ENCODE measurements at regions not wholly inside any gene's neighbourhood (a gene's known extent, or its start where the extent isn't known, plus 50 kb on each side); places are given as distances from the start of the nearest gene placed in this dataset.

DNA sequence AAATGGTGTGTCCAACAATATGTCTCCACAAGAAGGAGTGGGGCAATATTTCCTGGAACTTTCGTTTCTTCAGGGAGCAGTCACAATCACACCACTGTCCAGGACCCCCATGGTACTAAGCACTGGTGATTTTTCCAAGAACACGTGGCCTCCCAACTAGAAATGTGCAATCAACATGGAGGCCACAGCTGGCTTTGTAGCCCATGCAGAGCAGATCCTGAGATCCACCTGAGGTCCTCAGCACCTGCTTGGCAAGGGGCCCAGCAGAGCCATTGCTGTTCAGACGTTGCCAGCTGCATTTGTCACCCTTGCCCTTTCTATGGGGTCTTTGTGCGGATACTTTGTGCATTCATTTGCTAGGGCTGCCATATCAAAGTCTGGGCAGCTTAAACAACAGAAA, 334.5 kb upstream of the IRX4 start:
- no peak overlapping the region for H3K4me3 ChIP-seq (ENCODE audit: low read length)

DNA sequence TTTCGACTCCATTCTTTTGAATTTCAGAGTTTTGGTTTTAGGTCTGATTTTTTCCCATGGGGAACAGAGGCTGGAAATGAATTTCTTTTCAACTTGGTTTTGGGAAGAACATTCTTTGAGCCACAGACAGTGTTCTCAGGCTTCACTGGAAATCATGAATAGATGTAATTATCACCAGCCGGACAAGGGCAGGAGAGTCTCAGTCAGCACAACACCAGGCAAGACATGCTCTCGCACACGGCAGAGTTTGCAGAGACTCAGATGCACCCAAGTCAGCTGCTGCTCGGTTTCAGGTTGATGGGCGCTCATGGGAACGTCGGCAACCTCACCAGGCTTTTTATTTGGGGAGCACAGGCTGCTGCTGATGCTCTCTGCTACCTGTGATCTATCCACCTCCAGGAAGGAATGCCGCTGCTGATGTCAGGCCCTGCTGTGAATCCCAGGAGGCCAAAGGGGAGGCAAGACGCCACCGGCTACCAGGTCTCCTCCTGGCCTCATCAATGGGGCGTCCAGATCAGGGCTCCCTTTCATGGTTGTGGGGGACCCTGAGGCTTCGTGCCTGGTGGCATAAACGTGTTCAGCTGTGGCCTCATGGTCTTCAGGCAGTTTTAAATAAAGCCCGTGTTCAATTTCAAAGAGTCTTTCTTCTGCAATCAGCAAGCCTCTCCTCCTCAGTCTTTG, 332.3 kb upstream of the IRX4 start:
- TF ChIP-seq, protein P1, sequence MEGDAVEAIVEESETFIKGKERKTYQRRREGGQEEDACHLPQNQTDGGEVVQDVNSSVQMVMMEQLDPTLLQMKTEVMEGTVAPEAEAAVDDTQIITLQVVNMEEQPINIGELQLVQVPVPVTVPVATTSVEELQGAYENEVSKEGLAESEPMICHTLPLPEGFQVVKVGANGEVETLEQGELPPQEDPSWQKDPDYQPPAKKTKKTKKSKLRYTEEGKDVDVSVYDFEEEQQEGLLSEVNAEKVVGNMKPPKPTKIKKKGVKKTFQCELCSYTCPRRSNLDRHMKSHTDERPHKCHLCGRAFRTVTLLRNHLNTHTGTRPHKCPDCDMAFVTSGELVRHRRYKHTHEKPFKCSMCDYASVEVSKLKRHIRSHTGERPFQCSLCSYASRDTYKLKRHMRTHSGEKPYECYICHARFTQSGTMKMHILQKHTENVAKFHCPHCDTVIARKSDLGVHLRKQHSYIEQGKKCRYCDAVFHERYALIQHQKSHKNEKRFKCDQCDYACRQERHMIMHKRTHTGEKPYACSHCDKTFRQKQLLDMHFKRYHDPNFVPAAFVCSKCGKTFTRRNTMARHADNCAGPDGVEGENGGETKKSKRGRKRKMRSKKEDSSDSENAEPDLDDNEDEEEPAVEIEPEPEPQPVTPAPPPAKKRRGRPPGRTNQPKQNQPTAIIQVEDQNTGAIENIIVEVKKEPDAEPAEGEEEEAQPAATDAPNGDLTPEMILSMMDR (IDR thresholded peaks at IDR 0.05; ENCODE audit: low read depth, low read length, poor library complexity, severe bottlenecking), result no peak
- TF ChIP-seq EZH2phosphoT487 (IDR thresholded peaks at IDR 0.05; ENCODE audit: borderline replicate concordance, low read length), result no peak
- no peaks in the 10 kb centered on the region for H3K4me1 ChIP-seq (ENCODE audit: control insufficient read depth, low read length)
- H3K9me3 ChIP-seq (ENCODE audit: control insufficient read depth, insufficient read depth, low read length), result no peaks in the 10 kb centered on the region
- no peaks in the 10 kb centered on the region for H3F3A ChIP-seq (ENCODE audit: control insufficient read depth, insufficient read depth)
- H3K4me3 ChIP-seq (ENCODE audit: low read length), result no peak overlapping the region
- H3K27me3 ChIP-seq (ENCODE audit: control insufficient read depth, low read length), result no peaks in the 10 kb centered on the region
- H3K4me2 ChIP-seq (ENCODE audit: low read length), result no peak overlapping the region
- no peaks in the 10 kb centered on the region for H3K36me3 ChIP-seq (ENCODE audit: control insufficient read depth, low read length)
- no peaks in the 10 kb centered on the region for H4K20me1 ChIP-seq (ENCODE audit: control insufficient read depth, insufficient read depth, low read depth, low read length)
- no peaks in the 10 kb centered on the region for H3K9me2 ChIP-seq (replicated peaks; ENCODE audit: control insufficient read depth, low read length)
- no peak overlapping the region for H3K27ac ChIP-seq (ENCODE audit: low read depth, low read length)
- no peaks in the 10 kb centered on the region for H3K79me2 ChIP-seq (ENCODE audit: control insufficient read depth, low read length)

More for the DNA sequence above, 334.5 kb upstream of the IRX4 start:
- Histone ChIP-seq H3F3A (ENCODE audit: control insufficient read depth, insufficient read depth) (no peaks in the 10 kb centered on the region), H3K9me2 (replicated peaks; ENCODE audit: control insufficient read depth, low read length) (no peaks in the 10 kb centered on the region), H3K27ac (ENCODE audit: low read depth, low read length) (no peak overlapping the region), H3K9me3 (ENCODE audit: control insufficient read depth, insufficient read depth, low read length) (no peaks in the 10 kb centered on the region; the same call in 1 of the 2 replicates), H3K79me2 (ENCODE audit: control insufficient read depth, low read length) (no peaks in the 10 kb centered on the region), H3K4me1 (ENCODE audit: control insufficient read depth, low read length) (no peaks in the 10 kb centered on the region), H4K20me1 (ENCODE audit: control insufficient read depth, insufficient read depth, low read depth, low read length) (no peaks in the 10 kb centered on the region), H3K27me3 (ENCODE audit: control insufficient read depth, low read length) (no peaks in the 10 kb centered on the region), H3K36me3 (ENCODE audit: control insufficient read depth, low read length) (no peaks in the 10 kb centered on the region), H3K4me2 (ENCODE audit: low read length) (no peak overlapping the region)
- TF ChIP-seq, protein P1 (IDR thresholded peaks at IDR 0.05; ENCODE audit: low read depth, low read length, poor library complexity, severe bottlenecking), result no peak
- no peak for TF ChIP-seq EZH2phosphoT487 (IDR thresholded peaks at IDR 0.05; ENCODE audit: borderline replicate concordance, low read length)

DNA sequence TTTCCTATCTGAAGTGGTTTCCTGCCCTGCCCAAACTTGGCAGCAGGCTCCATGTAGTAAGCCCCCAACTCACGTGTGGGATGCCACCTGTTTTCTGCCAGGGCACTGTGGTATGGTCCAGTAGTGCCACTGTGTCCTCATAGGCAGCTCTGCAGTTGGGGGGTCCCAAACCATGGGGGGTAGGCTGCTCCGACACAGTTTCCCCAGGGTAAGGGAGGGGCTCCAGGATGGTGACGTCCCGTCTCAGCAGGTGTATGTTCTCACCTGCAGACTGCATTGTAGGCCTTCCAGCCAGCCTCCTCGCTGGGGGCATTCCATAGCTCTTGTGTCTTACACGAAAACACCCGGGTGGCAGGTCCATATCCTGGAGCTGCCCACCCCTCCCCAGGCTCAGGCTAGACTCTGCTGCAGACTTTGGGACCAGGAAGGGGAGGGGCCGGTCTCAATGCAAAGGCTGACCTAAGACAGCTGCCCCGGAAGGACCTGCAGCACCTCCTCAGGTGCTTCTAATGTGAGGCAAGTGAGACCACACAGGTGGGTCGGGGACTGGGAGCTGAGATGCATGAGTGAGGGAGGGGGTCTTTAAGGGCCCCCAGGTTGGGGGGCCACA, 330.5 kb upstream of the IRX4 start:
- Histone ChIP-seq H3K79me2 (ENCODE audit: control insufficient read depth, low read length) (no peaks in the 10 kb centered on the region), H3K4me3 (ENCODE audit: low read length) (no peak overlapping the region), H3K27ac (ENCODE audit: low read depth, low read length) (no peak overlapping the region), H3K9me3 (ENCODE audit: control insufficient read depth, insufficient read depth, low read length) (no peaks in the 10 kb centered on the region), H3K9me2 (replicated peaks; ENCODE audit: control insufficient read depth, low read length) (no peaks in the 10 kb centered on the region), H3K4me2 (ENCODE audit: low read length) (no peak overlapping the region), H3K27me3 (ENCODE audit: control insufficient read depth, low read length) (no peaks in the 10 kb centered on the region), H4K20me1 (ENCODE audit: control insufficient read depth, insufficient read depth, low read depth, low read length) (no peaks in the 10 kb centered on the region), H3K4me1 (ENCODE audit: control insufficient read depth, low read length) (no peaks in the 10 kb centered on the region), H3F3A (ENCODE audit: control insufficient read depth, insufficient read depth) (no peaks in the 10 kb centered on the region), H3K36me3 (ENCODE audit: control insufficient read depth, low read length) (no peaks in the 10 kb centered on the region)
- TF ChIP-seq EZH2phosphoT487 (IDR thresholded peaks at IDR 0.05; ENCODE audit: borderline replicate concordance, low read length), result no peak
- TF ChIP-seq, protein P1 (IDR thresholded peaks at IDR 0.05; ENCODE audit: low read depth, low read length, poor library complexity, severe bottlenecking), result no peak

Measured in DOHH2 (cell line).